Glutamatergic neuron (in vitro differentiated cells): ENCODE measurements at regions not wholly inside any gene's neighbourhood (a gene's known extent, or its start where the extent isn't known, plus 50 kb on each side); places are given as distances from the start of the nearest gene placed in this dataset.

Source experiments
- DNase-seq: peaks from one replicate; pipeline ENCODE4 v3.0.0; 2022
- H3K27ac Mint-ChIP-seq: one replicate; pipeline ENCODE4 v1.8.0; 2020; ENCODE audit warnings: mild to moderate bottlenecking, mixed read lengths, inconsistent platforms; ENCODE audit not compliant: unreplicated experiment
- H3K27me3 Mint-ChIP-seq: one replicate; pipeline ENCODE4 v1.8.0; 2020; ENCODE audit warnings: mild to moderate bottlenecking, moderate library complexity, mixed read lengths, inconsistent platforms; ENCODE audit not compliant: unreplicated experiment
- H3K36me3 Mint-ChIP-seq: one replicate; pipeline ENCODE4 v1.8.0; 2020; ENCODE audit warnings: mild to moderate bottlenecking, mixed read lengths, inconsistent platforms; ENCODE audit not compliant: unreplicated experiment
- H3K4me1 Mint-ChIP-seq: one replicate; pipeline ENCODE4 v1.8.0; 2020; ENCODE audit warnings: mild to moderate bottlenecking, low read depth, mixed read lengths, inconsistent platforms; ENCODE audit not compliant: unreplicated experiment
- H3K4me3 Mint-ChIP-seq: one replicate; pipeline ENCODE4 v1.8.0; 2020; ENCODE audit warnings: mild to moderate bottlenecking, mixed read lengths, inconsistent platforms; ENCODE audit not compliant: unreplicated experiment
- H3K9me3 Mint-ChIP-seq: one replicate; pipeline ENCODE4 v1.8.0; 2020; ENCODE audit warnings: mild to moderate bottlenecking, moderate library complexity, mixed read lengths, inconsistent platforms; ENCODE audit not compliant: unreplicated experiment
- CTCF ChIP-seq: fragments of 200-600 bp; sonication (generic); IDR thresholded peaks from one replicate; pipeline ENCODE4 v1.5.0; 2021; ENCODE audit not compliant: partially characterized antibody, unreplicated experiment

- DNase-seq: no peak
- peaks cover 6% of the 10 kb centered on the region for H3K27me3 Mint-ChIP-seq
- peaks cover 17% of the 10 kb centered on the region for H3K9me3 Mint-ChIP-seq
- H3K4me3 Mint-ChIP-seq: no peak overlapping the region
- peaks cover 56% of the 10 kb centered on the region for H3K4me1 Mint-ChIP-seq
- H3K27ac Mint-ChIP-seq: peak overlapping the region; percentile 98
- no peak for TF ChIP-seq CTCF
- no peaks in the 10 kb centered on the region for H3K36me3 Mint-ChIP-seq
Measured at GRCh38 chr2:207251022-207251421, 85.3 kb upstream of the KLF7 start.

- Mint-ChIP-seq H3K27ac (peak overlapping the region; percentile 98), H3K4me3 (no peak overlapping the region)
Measured at GRCh38 chr2:207251573-207252192, 85.9 kb upstream of the KLF7 start.

GRCh38 chr2:207252416-207252815 is 86.7 kb upstream of the KLF7 start:
- H3K4me3 Mint-ChIP-seq: peak overlapping the region; percentile 43
- peaks cover 68% of the 10 kb centered on the region for H3K4me1 Mint-ChIP-seq
- DNase-seq: no peak
- no peak for TF ChIP-seq CTCF
- H3K27me3 Mint-ChIP-seq: peaks cover 6% of the 10 kb centered on the region
- no peaks in the 10 kb centered on the region for H3K36me3 Mint-ChIP-seq
- peaks cover 24% of the 10 kb centered on the region for H3K9me3 Mint-ChIP-seq
- peak overlapping the region; percentile 98 for H3K27ac Mint-ChIP-seq

More at GRCh38 chr2:207251573-207252192, 85.9 kb upstream of the KLF7 start:
- TF ChIP-seq CTCF: no peak
- no peak for DNase-seq
- peaks cover 61% of the 10 kb centered on the region for H3K4me1 Mint-ChIP-seq
- no peaks in the 10 kb centered on the region for H3K36me3 Mint-ChIP-seq
- peaks cover 21% of the 10 kb centered on the region for H3K9me3 Mint-ChIP-seq
- peaks cover 6% of the 10 kb centered on the region for H3K27me3 Mint-ChIP-seq

- Mint-ChIP-seq H3K27me3 (peaks cover 6% of the 10 kb centered on the region), H3K27ac (peak overlapping the region; percentile 98), H3K4me1 (peaks cover 71% of the 10 kb centered on the region), H3K4me3 (peak overlapping the region; percentile 50), H3K36me3 (no peaks in the 10 kb centered on the region), H3K9me3 (peaks cover 25% of the 10 kb centered on the region)
- TF ChIP-seq CTCF: no peak
- DNase-seq: peak; percentile 77
Measured at GRCh38 chr2:207252979-207253645, 87.4 kb upstream of the KLF7 start.

GRCh38 chr2:207253666-207254345 is 88.1 kb upstream of the KLF7 start:
- Mint-ChIP-seq H3K36me3 (no peaks in the 10 kb centered on the region), H3K4me3 (peak overlapping the region; percentile 50), H3K27ac (peak overlapping the region; percentile 98), H3K27me3 (peaks cover 11% of the 10 kb centered on the region), H3K4me1 (peaks cover 78% of the 10 kb centered on the region), H3K9me3 (peaks cover 32% of the 10 kb centered on the region)
- no peak for DNase-seq
- no peak for TF ChIP-seq CTCF
